ENCODE measurements at regions not wholly inside any gene's neighbourhood (a gene's known extent, or its start where the extent isn't known, plus 50 kb on each side); places are given as distances from the start of the nearest gene placed in this dataset.

GRCh38 chr1:83546874-83547273 lies 452.1 kb downstream of the TTLL7 start:
- CTCF ChIA-PET: no interaction called here
- H3K9me3 Mint-ChIP-seq (ENCODE audit: low read depth): no peaks in the 10 kb centered on the region
- H3K27me3 Mint-ChIP-seq: no peaks in the 10 kb centered on the region
- H3K4me1 Mint-ChIP-seq: no peaks in the 10 kb centered on the region
- no peak for ATAC-seq
- H3K36me3 Mint-ChIP-seq: no peaks in the 10 kb centered on the region
- no peak overlapping the region for H3K4me3 Mint-ChIP-seq
- H3K27ac Mint-ChIP-seq: no peak overlapping the region
- DNase-seq: no peak

- DNase-seq: no peak
- H3K4me3 Mint-ChIP-seq: no peak overlapping the region
- no peak for ATAC-seq
- no peak overlapping the region for H3K27ac Mint-ChIP-seq
- no peaks in the 10 kb centered on the region for H3K27me3 Mint-ChIP-seq
- H3K4me1 Mint-ChIP-seq: no peaks in the 10 kb centered on the region
- no peaks in the 10 kb centered on the region for H3K9me3 Mint-ChIP-seq (ENCODE audit: low read depth)
- no peaks in the 10 kb centered on the region for H3K36me3 Mint-ChIP-seq
- CTCF ChIA-PET: no interaction called here
Measured at GRCh38 chr1:83545066-83545862, 453.7 kb downstream of the TTLL7 start.

GRCh38 chr1:83543222-83543973 lies 455.5 kb downstream of the TTLL7 start:
- ATAC-seq (no peak), DNase-seq (no peak)
- no peak overlapping the region for H3K4me3 Mint-ChIP-seq
- H3K36me3 Mint-ChIP-seq: no peaks in the 10 kb centered on the region
- no peaks in the 10 kb centered on the region for H3K9me3 Mint-ChIP-seq (ENCODE audit: low read depth)
- no peaks in the 10 kb centered on the region for H3K4me1 Mint-ChIP-seq
- CTCF ChIA-PET: no interaction called here
- no peak overlapping the region for H3K27ac Mint-ChIP-seq
- H3K27me3 Mint-ChIP-seq: no peaks in the 10 kb centered on the region

- Mint-ChIP-seq H3K36me3 (no peaks in the 10 kb centered on the region), H3K4me3 (no peak overlapping the region), H3K27ac (no peak overlapping the region), H3K4me1 (no peaks in the 10 kb centered on the region), H3K27me3 (no peaks in the 10 kb centered on the region), H3K9me3 (ENCODE audit: low read depth) (peaks cover 4% of the 10 kb centered on the region)
- CTCF ChIA-PET: no interaction called here
- DNase-seq (no peak), ATAC-seq (no peak)
Measured at GRCh38 chr1:83531521-83532309, 467.2 kb downstream of the TTLL7 start.

- DNase-seq (no peak), ATAC-seq (no peak)
- Mint-ChIP-seq H3K36me3 (no peaks in the 10 kb centered on the region), H3K4me3 (no peak overlapping the region), H3K4me1 (no peaks in the 10 kb centered on the region), H3K27ac (no peak overlapping the region), H3K27me3 (no peaks in the 10 kb centered on the region), H3K9me3 (ENCODE audit: low read depth) (peaks cover 4% of the 10 kb centered on the region)
- CTCF ChIA-PET: no interaction called here
Measured at GRCh38 chr1:83530506-83530905, 468.4 kb downstream of the TTLL7 start.

- CTCF ChIA-PET: no interaction called here
- H3K27ac Mint-ChIP-seq: no peak overlapping the region
- H3K4me1 Mint-ChIP-seq: no peaks in the 10 kb centered on the region
- DNase-seq (no peak), ATAC-seq (no peak)
- no peaks in the 10 kb centered on the region for H3K27me3 Mint-ChIP-seq
- no peak overlapping the region for H3K4me3 Mint-ChIP-seq
- no peaks in the 10 kb centered on the region for H3K36me3 Mint-ChIP-seq
- peaks cover 4% of the 10 kb centered on the region for H3K9me3 Mint-ChIP-seq (ENCODE audit: low read depth)
Measured at GRCh38 chr1:83527987-83528386, 470.9 kb downstream of the TTLL7 start.

GRCh38 chr1:83520797-83521196 lies 478.1 kb downstream of the TTLL7 start:
- Mint-ChIP-seq H3K4me1 (peaks cover 3% of the 10 kb centered on the region), H3K27ac (no peak overlapping the region), H3K36me3 (no peaks in the 10 kb centered on the region), H3K4me3 (no peak overlapping the region), H3K27me3 (no peaks in the 10 kb centered on the region), H3K9me3 (ENCODE audit: low read depth) (no peaks in the 10 kb centered on the region)
- ATAC-seq (no peak), DNase-seq (no peak)
- CTCF ChIA-PET: no interaction called here

GRCh38 chr1:83516369-83516768 lies 482.6 kb downstream of the TTLL7 start:
- H3K27ac Mint-ChIP-seq: no peak overlapping the region
- CTCF ChIA-PET: no interaction called here

GRCh38 chr1:83515578-83516154 lies 483.3 kb downstream of the TTLL7 start:
- DNase-seq (no peak), ATAC-seq (peak; percentile 49)
- peaks cover 2% of the 10 kb centered on the region for H3K36me3 Mint-ChIP-seq
- peaks cover 11% of the 10 kb centered on the region for H3K4me1 Mint-ChIP-seq
- no peaks in the 10 kb centered on the region for H3K9me3 Mint-ChIP-seq (ENCODE audit: low read depth)
- H3K27me3 Mint-ChIP-seq: no peaks in the 10 kb centered on the region
- no peak overlapping the region for H3K4me3 Mint-ChIP-seq
- CTCF ChIA-PET: no interaction called here
- peak overlapping the region; percentile 33 for H3K27ac Mint-ChIP-seq

More at GRCh38 chr1:83516369-83516768, 482.6 kb downstream of the TTLL7 start:
- no peak for ATAC-seq
- H3K4me3 Mint-ChIP-seq: no peak overlapping the region
- peaks cover 2% of the 10 kb centered on the region for H3K36me3 Mint-ChIP-seq
- no peak for DNase-seq
- no peaks in the 10 kb centered on the region for H3K27me3 Mint-ChIP-seq
- peaks cover 11% of the 10 kb centered on the region for H3K4me1 Mint-ChIP-seq
- H3K9me3 Mint-ChIP-seq (ENCODE audit: low read depth): no peaks in the 10 kb centered on the region

GRCh38 chr1:83512373-83513193 lies 486.3 kb downstream of the TTLL7 start:
- Mint-ChIP-seq H3K9me3 (ENCODE audit: low read depth) (no peaks in the 10 kb centered on the region), H3K36me3 (peaks cover 4% of the 10 kb centered on the region), H3K27me3 (no peaks in the 10 kb centered on the region), H3K27ac (no peak overlapping the region), H3K4me3 (no peak overlapping the region), H3K4me1 (peaks cover 28% of the 10 kb centered on the region)
- CTCF ChIA-PET: interaction anchor here (0.6 kb wide), 1 partner anchor 397 kb away, joined by 3 read pairs; no protein-coding TSS in a partner anchor
- ATAC-seq: no peak
- no peak for DNase-seq

GRCh38 chr1:83511146-83511726 lies 487.7 kb downstream of the TTLL7 start:
- Mint-ChIP-seq H3K4me1 (peaks cover 31% of the 10 kb centered on the region), H3K27me3 (no peaks in the 10 kb centered on the region), H3K36me3 (peaks cover 7% of the 10 kb centered on the region), H3K27ac (no peak overlapping the region), H3K9me3 (ENCODE audit: low read depth) (no peaks in the 10 kb centered on the region), H3K4me3 (no peak overlapping the region)
- ATAC-seq (no peak), DNase-seq (no peak)
- CTCF ChIA-PET: no interaction called here

GRCh38 chr1:83509301-83509781 lies 489.6 kb downstream of the TTLL7 start:
- Mint-ChIP-seq H3K9me3 (ENCODE audit: low read depth) (peaks cover 5% of the 10 kb centered on the region), H3K36me3 (peaks cover 9% of the 10 kb centered on the region), H3K27me3 (no peaks in the 10 kb centered on the region), H3K4me3 (no peak overlapping the region), H3K27ac (no peak overlapping the region), H3K4me1 (peaks cover 20% of the 10 kb centered on the region)
- DNase-seq: no peak
- CTCF ChIA-PET: interaction anchor here (1.0 kb wide), 1 partner anchor 17 kb away, joined by 3 read pairs; no protein-coding TSS in a partner anchor
- no peak for ATAC-seq

Measured in activated CD8-positive, alpha-beta memory T cell treated with anti-CD3 and anti-CD28 coated beads, Interleukin-2, amount 10 ng/mL, durations not matched to agents 7 days and 5 days (primary cell).